ENCODE measurements at regions not wholly inside any gene's neighbourhood (a gene's known extent, or its start where the extent isn't known, plus 50 kb on each side); places are given as distances from the start of the nearest gene placed in this dataset.

DNA sequence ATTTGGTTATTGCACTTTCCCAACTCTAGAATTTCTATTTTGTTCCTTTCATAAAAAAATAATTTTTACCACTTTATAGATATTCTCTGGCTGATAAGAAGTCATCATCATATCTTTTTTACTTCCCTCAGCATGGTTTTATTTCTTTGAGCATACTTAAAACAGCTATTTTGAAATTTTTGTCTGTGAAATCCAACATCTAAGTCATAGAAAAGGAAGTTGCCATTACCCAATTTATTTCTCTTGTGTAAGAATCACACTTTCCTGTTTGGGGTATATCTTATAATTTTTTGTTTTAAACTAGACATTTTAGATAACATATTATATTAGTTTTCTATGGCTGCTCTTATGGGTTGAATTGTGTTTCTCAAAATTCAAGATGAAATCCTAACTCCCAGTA is 400.2 kb upstream of the OR4E1 start:
- TF ChIP-seq, protein P1, sequence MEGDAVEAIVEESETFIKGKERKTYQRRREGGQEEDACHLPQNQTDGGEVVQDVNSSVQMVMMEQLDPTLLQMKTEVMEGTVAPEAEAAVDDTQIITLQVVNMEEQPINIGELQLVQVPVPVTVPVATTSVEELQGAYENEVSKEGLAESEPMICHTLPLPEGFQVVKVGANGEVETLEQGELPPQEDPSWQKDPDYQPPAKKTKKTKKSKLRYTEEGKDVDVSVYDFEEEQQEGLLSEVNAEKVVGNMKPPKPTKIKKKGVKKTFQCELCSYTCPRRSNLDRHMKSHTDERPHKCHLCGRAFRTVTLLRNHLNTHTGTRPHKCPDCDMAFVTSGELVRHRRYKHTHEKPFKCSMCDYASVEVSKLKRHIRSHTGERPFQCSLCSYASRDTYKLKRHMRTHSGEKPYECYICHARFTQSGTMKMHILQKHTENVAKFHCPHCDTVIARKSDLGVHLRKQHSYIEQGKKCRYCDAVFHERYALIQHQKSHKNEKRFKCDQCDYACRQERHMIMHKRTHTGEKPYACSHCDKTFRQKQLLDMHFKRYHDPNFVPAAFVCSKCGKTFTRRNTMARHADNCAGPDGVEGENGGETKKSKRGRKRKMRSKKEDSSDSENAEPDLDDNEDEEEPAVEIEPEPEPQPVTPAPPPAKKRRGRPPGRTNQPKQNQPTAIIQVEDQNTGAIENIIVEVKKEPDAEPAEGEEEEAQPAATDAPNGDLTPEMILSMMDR (IDR thresholded peaks at IDR 0.05; ENCODE audit: low read depth, low read length) = no peak
- TF ChIP-seq EZH2phosphoT487 (IDR thresholded peaks at IDR 0.05; ENCODE audit: low read depth) = no peak

Data from OCI-LY3 (cell line).